ENCODE measurements at regions not wholly inside any gene's neighbourhood (a gene's known extent, or its start where the extent isn't known, plus 50 kb on each side); places are given as distances from the start of the nearest gene placed in this dataset.

GRCh38 chr2:105150231-105150630, 91.3 kb upstream of the GPR45 start:
- no peak for DNase-seq (ENCODE audit: low read depth)

DNA sequence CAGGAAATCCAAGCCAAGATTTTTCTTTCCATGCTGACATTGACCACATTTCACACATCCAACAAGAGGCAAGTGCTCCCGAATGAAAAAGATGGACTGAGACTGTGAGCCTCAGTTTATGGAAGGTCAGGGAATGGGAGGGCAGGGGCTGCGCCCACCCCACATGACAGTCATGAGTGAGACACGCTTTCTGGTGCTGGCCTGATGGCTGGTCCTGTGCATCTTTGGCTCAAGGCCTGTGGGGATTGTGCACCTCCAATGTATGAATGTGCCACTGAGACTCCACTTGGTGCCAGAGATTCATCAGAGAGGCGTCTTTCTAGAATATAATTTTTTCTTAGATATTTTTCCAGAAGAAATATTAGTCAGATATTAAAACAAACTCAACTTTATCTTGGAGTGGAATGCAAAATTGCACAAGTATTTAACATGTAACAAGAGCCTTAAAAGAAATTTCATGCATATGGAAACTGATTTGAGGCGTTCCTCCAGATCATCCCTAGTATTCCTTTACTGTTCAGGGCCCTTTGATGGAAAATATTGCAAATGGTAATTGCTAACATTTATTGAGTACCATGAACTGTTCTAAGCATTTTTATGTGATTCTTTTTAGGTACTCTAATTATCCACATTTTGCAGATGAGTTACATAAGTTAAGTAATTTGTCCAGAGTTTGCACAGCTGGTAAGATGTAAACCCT, 87.3 kb upstream of the GPR45 start:
- DNase-seq (ENCODE audit: low read depth): no peak

GRCh38 chr2:105156166-105156565, 85.4 kb upstream of the GPR45 start:
- no peak for DNase-seq (ENCODE audit: low read depth)

DNA sequence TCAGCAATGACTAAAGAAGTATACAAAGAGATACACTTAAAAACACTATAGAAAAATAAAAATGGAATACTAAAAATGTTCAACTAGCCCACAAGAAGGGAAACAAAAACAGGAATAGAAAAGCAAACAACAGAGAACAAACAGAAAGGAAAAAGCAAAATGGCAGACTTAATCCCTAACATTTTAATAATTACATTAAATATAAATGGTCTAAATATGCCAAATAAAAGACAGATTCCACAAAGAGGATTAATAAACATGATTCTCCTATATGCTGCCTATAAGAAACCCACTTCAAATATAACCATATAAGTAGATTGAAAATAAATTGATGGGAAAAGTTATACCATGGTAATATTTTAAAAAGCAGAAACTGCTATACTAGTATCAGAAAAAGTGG, 83.5 kb upstream of the GPR45 start:
- DNase-seq (ENCODE audit: low read depth): no peak

GRCh38 chr2:105166688-105167087, 74.9 kb upstream of the GPR45 start:
- DNase-seq (ENCODE audit: low read depth): no peak

DNA sequence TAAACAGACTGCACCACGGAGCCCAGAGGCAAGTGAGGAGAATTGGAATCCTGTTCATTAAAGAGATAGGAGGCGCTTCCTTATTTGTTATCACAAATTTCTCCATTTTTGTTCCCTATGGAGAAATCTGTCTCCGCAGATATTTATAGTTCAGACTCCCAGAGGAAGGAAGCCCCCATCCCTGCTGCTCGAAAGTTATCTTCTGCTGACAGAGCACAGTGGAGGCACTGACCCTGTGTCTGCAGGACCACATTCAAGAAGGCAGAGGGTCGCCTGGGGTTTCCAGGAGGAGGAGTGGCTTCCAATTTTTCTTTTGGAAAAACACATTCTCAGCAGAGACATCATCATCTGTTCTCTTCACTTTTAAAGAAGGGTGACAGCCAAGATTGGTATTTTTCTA, 73.0 kb upstream of the GPR45 start:
- no peak for DNase-seq (ENCODE audit: low read depth)

GRCh38 chr2:105175231-105175630, 66.3 kb upstream of the GPR45 start:
- no peak for DNase-seq (ENCODE audit: low read depth)

DNA sequence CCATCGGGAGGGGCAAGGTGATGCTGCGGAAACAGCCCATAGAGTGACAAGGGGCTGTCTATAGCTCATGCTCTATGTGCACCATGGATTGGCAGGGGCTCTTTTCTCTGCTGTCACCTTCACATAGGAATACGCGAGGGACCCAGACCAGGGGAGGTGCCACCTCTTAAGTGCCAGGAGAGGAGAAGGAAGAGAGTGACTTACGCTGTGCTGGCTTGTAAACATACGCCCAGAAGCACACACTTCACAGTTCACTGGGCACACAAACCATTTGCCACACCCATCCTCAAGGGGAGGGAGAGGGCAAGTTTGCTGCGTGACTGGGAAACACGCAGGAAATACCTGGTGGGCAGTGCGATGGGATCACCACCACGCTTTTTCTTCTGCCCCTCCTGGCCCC, 65.1 kb upstream of the GPR45 start:
- DNase-seq (ENCODE audit: low read depth): no peak

DNA sequence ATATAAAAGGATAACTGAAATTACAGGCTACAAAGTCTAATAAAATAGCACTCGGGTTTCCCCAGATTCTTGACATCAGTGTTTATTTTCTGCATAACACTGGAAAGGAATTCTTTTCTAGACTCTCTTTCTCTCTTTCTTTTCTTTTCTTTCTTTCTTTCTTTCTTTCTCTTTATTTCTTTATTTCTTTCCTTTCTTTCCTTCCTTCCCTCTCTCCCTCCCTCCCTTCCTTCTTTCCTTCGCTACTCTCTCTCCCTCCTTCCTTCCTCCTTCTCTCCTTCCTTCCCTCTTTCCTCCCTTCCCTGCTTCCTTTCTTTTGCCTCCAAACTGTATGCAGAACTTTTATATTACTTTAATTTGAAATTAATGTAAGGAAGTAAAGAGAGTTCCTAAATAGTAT, 64.5 kb upstream of the GPR45 start:
- no peak for DNase-seq (ENCODE audit: low read depth)

- no peak for DNase-seq (ENCODE audit: low read depth)
These were observed 63.8 kb upstream of the GPR45 start for GRCh38 chr2:105177536-105178254.

DNA sequence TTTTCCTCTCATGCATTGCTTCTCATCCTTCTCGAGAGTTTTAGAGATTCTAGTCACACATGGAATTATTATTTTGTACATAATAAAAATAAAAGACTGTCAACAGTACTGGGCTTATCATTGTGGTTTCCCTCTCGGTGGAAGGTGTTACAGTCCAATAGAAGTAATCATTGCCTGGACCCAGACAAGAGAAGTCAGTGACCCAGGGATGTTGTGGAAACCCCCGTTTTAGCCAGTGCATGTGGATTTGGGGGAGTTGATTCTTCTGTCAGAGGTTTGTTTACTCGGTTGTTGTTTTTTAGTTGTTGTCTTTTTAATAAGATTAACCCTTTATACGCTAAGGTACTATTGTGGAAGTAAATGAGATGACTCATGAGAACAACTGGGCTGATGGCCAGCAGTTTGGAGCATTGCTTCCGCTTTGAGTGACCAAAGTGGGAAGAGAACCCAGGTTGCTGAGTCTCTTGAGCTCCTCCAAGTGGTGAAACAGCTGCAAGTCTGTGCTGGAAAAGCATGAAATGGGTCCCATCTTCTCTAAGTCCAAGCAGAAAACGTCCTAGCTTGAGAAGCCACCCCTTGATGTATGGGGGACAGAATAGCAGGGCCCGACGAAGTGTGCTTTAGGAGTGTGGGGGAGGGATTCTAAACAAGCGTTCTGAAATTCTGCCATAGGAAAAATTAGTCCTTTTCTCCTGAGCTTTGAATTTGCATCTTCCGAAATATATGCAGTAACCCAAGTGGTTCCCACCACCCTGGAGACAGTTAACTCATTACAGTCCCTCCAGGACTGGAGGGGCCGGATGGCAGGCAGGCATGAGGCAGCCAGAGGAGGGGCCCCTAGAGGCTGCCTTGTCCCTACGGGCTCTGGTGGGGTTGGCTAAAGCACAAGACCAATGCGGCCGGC, 61.8 kb upstream of the GPR45 start:
- peak; percentile 37 for DNase-seq (ENCODE audit: low read depth)

- no peak for DNase-seq (ENCODE audit: low read depth)
These were observed 61.0 kb upstream of the GPR45 start for GRCh38 chr2:105180491-105180972.

GRCh38 chr2:105181282-105181681, 60.3 kb upstream of the GPR45 start:
- DNase-seq (ENCODE audit: low read depth): no peak

DNA sequence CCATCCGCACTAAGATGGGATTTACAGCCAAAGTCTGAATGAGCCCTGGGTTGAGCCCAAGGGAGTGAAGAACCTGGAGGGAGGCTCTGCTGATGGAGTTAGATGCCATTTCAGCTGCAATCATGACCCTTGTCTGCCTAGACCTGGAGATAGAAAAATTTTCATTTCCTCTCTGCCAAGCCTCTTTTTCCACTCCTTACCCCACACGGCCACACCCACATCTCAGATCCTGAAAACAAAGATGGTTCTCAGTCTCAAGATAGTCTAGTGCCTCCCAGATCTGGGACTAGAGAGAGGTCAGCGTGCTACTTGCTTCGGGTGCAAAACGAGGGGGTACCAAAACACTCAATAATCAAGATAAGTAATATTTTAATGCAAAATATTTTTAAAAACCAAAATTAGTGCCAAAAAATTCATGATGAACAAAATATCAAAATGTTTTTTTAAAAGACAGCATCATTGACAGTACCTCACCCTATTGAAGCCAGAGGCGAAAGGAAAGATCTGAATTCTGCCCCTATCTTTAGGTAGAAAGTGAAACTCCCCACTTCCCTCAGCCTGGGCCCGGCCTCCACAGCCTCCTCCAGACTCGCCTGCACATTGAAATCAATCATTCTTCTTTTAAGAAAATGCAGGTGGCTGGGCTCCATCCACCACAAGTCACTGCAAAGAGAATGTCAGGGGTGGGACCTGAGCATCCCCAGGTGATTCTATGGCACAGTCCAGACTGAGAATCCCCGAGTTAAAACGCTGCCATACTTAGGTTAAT, 57.8 kb upstream of the GPR45 start:
- DNase-seq (ENCODE audit: low read depth): no peak

- no peak for DNase-seq (ENCODE audit: low read depth)
These were observed 57.1 kb upstream of the GPR45 start for GRCh38 chr2:105184420-105184819.

DNA sequence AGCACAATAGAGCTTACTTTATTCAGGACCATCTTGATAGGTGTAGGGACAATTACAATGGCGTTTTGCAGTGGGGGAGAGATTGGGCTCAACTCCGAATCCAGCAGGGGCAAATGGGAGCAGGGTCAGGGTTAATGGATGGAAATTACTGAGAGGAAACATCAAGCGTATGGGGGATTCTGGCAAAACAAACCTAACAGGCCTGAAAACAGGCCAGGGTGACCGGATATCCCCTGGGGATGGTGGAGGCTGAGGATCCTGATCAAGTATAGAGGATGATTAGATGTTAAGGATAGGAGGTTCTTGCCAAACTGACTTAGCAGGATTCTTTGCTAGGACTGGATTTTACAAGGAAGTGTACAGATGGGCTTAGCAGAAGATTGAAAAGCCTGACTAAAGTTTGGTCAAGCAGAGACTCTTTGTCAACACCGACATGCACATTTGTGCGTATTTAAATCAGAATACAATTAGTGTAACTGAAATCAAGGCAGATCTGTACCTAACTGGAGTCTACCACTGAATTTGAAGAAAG, 54.5 kb upstream of the GPR45 start:
- DNase-seq (ENCODE audit: low read depth): no peak

- no peak for DNase-seq (ENCODE audit: low read depth)
These were observed 54.0 kb upstream of the GPR45 start for GRCh38 chr2:105187531-105187930.

DNA sequence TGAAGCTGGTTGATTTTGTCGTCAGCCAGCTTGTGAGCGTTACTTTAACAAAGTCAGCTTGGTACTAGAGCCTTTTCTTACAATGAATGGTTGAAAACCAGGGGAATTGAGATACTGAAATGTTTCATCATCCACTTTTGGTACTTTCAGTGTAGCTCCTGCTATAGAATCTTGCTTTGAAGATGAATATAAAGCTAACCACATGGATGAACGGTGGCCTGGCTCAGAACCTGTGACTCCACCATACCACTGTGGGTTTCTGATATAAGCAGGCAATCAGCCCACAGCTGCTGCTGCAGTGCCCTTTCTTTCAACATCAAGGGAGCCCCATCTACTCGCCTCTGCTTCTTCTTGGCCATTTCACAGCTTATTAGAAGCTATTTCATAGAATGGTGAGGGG, 53.2 kb upstream of the GPR45 start:
- DNase-seq (ENCODE audit: low read depth): no peak
